ENCODE measurements at regions not wholly inside any gene's neighbourhood (a gene's known extent, or its start where the extent isn't known, plus 50 kb on each side); places are given as distances from the start of the nearest gene placed in this dataset.
"Not testable (repeated sequence)": the region's sequence is repeated elsewhere in the genome, so short reads cannot be mapped to it uniquely, and the experiment has no call there.

DNA sequence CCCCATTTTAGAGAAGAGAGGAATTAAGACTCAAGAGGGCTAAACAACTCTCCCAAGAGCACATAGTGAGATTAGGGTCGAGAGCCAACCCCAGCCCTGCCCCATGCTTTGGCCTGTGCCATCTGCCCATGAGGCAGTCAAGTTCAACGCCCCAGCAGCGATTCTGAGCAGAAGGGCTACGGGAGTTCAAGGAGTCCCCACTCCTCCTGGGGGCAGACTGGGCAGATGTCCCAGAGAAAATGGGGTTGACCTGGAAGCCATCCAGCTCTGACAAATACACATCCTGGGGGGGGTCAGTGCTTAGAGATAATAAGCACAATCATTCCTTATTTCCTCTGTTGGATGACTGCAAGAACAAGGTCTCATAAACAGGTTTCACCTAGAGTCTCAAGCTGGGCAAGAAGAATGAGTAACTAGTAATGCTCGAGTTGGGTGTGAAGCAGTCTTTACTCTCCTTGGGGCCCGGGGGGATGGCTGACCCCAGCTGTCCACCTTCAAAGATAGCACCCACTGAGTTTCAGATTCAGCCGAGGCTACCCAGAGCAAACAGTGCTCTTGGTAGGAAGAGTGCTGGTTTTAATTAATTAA is 716.4 kb downstream of the RNF144A start:
- no peak overlapping the region for H3K27ac Mint-ChIP-seq
- no peaks in the 10 kb centered on the region for H3K4me1 Mint-ChIP-seq (ENCODE audit: low read depth)
- no peaks in the 10 kb centered on the region for H3K9me3 Mint-ChIP-seq
- H3K27me3 Mint-ChIP-seq (ENCODE audit: insufficient read depth): peaks cover 2% of the 10 kb centered on the region; the same call in 1 of the 2 replicates
- no peak overlapping the region for H3K4me3 Mint-ChIP-seq
- TF ChIP-seq, protein P1, sequence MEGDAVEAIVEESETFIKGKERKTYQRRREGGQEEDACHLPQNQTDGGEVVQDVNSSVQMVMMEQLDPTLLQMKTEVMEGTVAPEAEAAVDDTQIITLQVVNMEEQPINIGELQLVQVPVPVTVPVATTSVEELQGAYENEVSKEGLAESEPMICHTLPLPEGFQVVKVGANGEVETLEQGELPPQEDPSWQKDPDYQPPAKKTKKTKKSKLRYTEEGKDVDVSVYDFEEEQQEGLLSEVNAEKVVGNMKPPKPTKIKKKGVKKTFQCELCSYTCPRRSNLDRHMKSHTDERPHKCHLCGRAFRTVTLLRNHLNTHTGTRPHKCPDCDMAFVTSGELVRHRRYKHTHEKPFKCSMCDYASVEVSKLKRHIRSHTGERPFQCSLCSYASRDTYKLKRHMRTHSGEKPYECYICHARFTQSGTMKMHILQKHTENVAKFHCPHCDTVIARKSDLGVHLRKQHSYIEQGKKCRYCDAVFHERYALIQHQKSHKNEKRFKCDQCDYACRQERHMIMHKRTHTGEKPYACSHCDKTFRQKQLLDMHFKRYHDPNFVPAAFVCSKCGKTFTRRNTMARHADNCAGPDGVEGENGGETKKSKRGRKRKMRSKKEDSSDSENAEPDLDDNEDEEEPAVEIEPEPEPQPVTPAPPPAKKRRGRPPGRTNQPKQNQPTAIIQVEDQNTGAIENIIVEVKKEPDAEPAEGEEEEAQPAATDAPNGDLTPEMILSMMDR (IDR thresholded peaks at IDR 0.05): no peak
- H3K36me3 Mint-ChIP-seq (ENCODE audit: low read depth): no peaks in the 10 kb centered on the region
- DNase-seq: no peak

DNA sequence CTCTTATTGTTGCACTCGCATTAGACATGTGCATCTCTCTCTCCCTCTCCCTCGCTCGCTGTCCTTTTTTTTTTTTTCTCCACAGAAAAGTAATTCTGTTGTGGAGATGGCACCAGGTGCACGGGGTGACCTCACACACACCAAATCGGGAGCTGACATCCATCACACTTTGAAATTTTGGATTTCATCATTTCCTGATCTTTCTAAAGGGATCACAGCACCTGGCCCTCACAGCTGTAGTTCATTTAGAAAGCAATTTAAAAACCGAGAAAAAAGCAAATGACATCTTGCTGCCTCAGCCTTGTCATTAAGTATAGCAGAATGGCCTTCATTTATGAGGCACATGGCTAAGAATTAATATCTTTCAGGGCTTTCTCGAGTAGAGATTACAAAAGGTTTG is 717.2 kb downstream of the RNF144A start:
- H3K9me3 Mint-ChIP-seq: no peaks in the 10 kb centered on the region
- H3K4me3 Mint-ChIP-seq: no peak overlapping the region
- DNase-seq: no peak
- peaks cover 2% of the 10 kb centered on the region; the same call in 1 of the 2 replicates for H3K27me3 Mint-ChIP-seq (ENCODE audit: insufficient read depth)
- TF ChIP-seq, protein P1 (IDR thresholded peaks at IDR 0.05): no peak
- no peaks in the 10 kb centered on the region for H3K4me1 Mint-ChIP-seq (ENCODE audit: low read depth)
- H3K36me3 Mint-ChIP-seq (ENCODE audit: low read depth): no peaks in the 10 kb centered on the region
- no peak overlapping the region for H3K27ac Mint-ChIP-seq

DNA sequence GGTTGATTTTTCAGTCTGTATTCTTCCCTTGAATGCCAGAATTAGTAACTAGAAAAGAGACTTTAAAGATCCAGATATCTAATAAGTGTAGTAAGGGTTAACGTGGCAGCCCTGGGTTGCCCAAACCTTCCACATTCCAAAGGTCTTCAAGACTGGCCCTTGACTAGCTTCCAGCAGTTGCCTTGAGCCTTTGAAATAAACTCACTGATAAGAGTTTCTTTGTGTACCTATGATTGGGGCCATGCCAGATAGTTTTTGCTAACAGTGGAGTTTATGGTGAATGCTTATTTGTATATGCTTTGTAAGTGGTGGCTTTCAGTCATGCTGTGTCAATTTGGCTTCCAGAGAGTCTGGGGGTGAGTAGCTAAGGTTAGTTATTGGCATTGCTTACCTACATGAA is 722.3 kb downstream of the RNF144A start:
- no peak overlapping the region for H3K27ac Mint-ChIP-seq
- H3K36me3 Mint-ChIP-seq (ENCODE audit: low read depth): peaks cover 5% of the 10 kb centered on the region; the same call in 1 of the 2 replicates
- H3K27me3 Mint-ChIP-seq (ENCODE audit: insufficient read depth): peaks cover 1% of the 10 kb centered on the region; the same call in 1 of the 2 replicates
- H3K4me3 Mint-ChIP-seq: no peak overlapping the region
- peaks cover 18% of the 10 kb centered on the region for H3K9me3 Mint-ChIP-seq
- TF ChIP-seq, protein P1 (IDR thresholded peaks at IDR 0.05): no peak
- no peaks in the 10 kb centered on the region for H3K4me1 Mint-ChIP-seq (ENCODE audit: low read depth)
- DNase-seq: no peak

DNA sequence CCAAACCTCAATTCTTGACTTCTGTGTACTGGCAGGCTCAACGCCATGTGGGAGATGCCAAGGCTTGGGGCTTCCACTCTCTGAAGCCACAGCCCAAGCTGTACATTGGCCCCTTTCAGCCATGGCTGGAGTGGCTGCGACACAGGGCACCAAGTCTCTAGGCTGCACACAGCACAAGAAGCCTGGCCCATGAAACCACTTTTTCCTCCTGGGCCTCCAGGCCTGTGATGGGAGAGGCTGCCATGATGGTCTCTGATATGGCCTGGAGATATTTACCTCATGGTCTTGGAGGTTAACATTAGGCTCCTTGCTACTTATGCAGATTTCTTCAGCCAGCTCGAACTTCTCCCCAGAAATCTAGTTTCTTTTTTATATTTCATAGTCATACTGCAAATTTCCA is 724.1 kb downstream of the RNF144A start:
- H3K27me3 Mint-ChIP-seq (ENCODE audit: insufficient read depth); H3K27ac Mint-ChIP-seq; H3K36me3 Mint-ChIP-seq (ENCODE audit: low read depth); H3K4me3 Mint-ChIP-seq; H3K4me1 Mint-ChIP-seq (ENCODE audit: low read depth); DNase-seq: not testable (repeated sequence)
- peaks cover 20% of the 10 kb centered on the region for H3K9me3 Mint-ChIP-seq

DNA sequence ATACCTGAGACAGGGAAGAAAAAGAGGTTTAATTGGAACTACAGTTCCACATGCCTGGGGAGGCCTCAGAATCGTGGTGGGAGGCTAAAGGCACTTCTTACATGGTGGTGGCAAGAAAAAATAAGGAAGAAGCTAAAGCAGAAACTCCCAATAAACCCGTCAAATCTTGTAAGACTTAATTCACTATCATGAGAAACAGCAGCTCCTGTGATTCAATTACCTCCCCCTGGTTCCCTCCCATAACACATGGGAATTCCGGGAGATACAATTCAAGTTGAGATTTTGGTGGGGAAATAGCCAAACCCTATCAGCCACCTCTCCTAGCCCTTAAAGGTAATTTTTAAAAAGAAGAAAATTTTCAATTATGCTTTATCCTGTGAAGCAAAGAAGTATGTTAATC is 728.8 kb downstream of the RNF144A start:
- TF ChIP-seq, protein P1 (IDR thresholded peaks at IDR 0.05): no peak
- Mint-ChIP-seq H3K4me1 (ENCODE audit: low read depth) (no peaks in the 10 kb centered on the region), H3K27ac (no peak overlapping the region), H3K9me3 (peaks cover 14% of the 10 kb centered on the region), H3K36me3 (ENCODE audit: low read depth) (peaks cover 5% of the 10 kb centered on the region; the same call in 1 of the 2 replicates), H3K4me3 (no peak overlapping the region), H3K27me3 (ENCODE audit: insufficient read depth) (peaks cover 3% of the 10 kb centered on the region; the same call in 1 of the 2 replicates)
- no peak for DNase-seq

DNA sequence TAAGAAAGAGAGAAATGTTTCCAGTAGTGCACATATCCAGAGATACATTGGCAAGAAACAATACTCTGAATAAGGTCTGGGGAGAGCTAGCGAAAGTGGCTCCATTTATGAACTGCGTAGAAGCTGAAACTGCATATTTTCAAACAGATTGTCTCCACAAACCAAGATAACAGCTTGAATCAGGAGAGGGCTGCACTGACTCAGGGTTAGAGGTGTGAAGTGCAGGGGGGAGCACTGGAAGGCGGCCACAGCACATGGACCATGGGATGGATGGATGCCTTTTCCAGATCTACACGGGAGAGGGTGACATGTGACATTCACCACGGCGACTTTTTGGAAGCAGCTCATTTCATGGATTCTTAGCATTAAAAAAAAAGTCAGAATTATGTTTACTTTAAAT is 729.4 kb downstream of the RNF144A start:
- no peak overlapping the region for H3K27ac Mint-ChIP-seq
- TF ChIP-seq, protein P1 (IDR thresholded peaks at IDR 0.05): no peak
- no peak overlapping the region for H3K4me3 Mint-ChIP-seq
- DNase-seq: no peak
- H3K4me1 Mint-ChIP-seq (ENCODE audit: low read depth): no peaks in the 10 kb centered on the region
- H3K36me3 Mint-ChIP-seq (ENCODE audit: low read depth): peaks cover 2% of the 10 kb centered on the region; the same call in 1 of the 2 replicates
- peaks cover 3% of the 10 kb centered on the region; the same call in 1 of the 2 replicates for H3K27me3 Mint-ChIP-seq (ENCODE audit: insufficient read depth)
- peaks cover 8% of the 10 kb centered on the region for H3K9me3 Mint-ChIP-seq

Data from HFFc6 (cell line).